ENCODE measurements at regions not wholly inside any gene's neighbourhood (a gene's known extent, or its start where the extent isn't known, plus 50 kb on each side); places are given as distances from the start of the nearest gene placed in this dataset.
A peak's percentile ranks its signal among the peaks of the same experiment; 100 is the strongest.

DNA sequence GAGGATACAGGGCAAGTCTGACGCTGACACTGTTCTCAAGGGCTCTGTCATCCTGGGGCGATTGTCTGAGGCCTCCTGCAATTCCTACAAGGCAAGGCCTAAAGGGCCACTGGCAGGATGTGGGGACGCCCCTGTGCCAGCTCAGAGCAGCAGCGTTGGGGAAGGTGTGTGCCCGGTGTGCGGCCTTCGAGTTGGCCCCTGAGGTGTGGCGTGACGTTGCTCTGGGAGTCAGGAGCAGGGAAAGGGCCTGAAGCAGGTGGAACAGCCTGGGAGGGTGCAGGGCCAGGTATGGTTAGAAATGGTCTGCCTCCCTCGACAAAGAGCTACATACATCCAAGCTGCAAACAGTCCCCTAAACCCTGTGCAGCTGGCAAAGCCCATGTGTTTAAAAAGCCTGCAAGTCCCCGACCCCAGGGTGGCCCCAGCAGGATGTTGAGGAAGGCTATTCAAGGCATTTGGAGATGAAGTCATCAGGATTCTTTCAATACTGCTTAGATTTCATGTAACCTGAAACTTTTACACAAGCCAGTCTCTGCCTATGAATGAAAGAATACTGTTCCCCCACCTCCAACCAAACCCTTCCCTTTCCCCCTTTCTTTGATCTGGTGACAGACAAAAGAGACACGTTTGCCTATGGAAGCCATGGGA lies 142.5 kb upstream of the TNS3 start:
- H3K9me1 ChIP-seq (ENCODE audit: insufficient read depth, low read length), result peaks cover 17% of the 10 kb centered on the region
- H3K23ac ChIP-seq (ENCODE audit: low read depth, low read length), result peak overlapping the region; percentile 73
- peak overlapping the region; percentile 99 for H3K4ac ChIP-seq (ENCODE audit: low read depth, low read length)
- H3K4me1 ChIP-seq (ENCODE audit: control insufficient read depth, insufficient read depth, low read length), result peaks cover 21% of the 10 kb centered on the region
- H3K27me3 ChIP-seq (ENCODE audit: control insufficient read depth, insufficient read depth, low read length), result no peaks in the 10 kb centered on the region
- peak overlapping the region; percentile 90 for H2BK5ac ChIP-seq (ENCODE audit: low read depth, low read length, poor library complexity, severe bottlenecking)
- H3K9ac ChIP-seq (ENCODE audit: low read depth, low read length), result peak overlapping the region; percentile 25
- 87% methylated on average over 7 of the region's 12 CpGs; no CpG with 5 or more reads in 1 of the 2 experiments for WGBS, 2 experiments (ENCODE audit: extremely low coverage in 2 of 2, insufficient read length in 1 of 2)
- H2BK120ac ChIP-seq (ENCODE audit: low read depth, low read length), result peak overlapping the region; percentile 99
- peak overlapping the region; percentile 99 for H4K91ac ChIP-seq (ENCODE audit: insufficient read depth, low read depth, low read length)
- in situ Hi-C loops (cut with MboI; ENCODE audit: low sequenced_read_pairs) (no loop called here), dilution Hi-C loops (cut with HindIII; ENCODE audit: low sequenced_read_pairs, unreplicated experiment) (no loop called here), intact Hi-C loops (cut with micrococcal nuclease) (no loop called here)
- H3K27ac ChIP-seq (ENCODE audit: insufficient read depth, low read length), result peak overlapping the region; percentile 87
- H3K36me3 ChIP-seq (ENCODE audit: control insufficient read depth, insufficient read depth, low read length), result no peaks in the 10 kb centered on the region
- peak overlapping the region; percentile 84 for H2AFZ ChIP-seq (replicated peaks; ENCODE audit: low read length, poor library complexity)
- POLR2A ChIA-PET (ENCODE audit: unreplicated experiment), result no interaction called here
- peak overlapping the region; percentile 99 for H2AK9ac ChIP-seq (replicated peaks; ENCODE audit: low read depth, low read length, poor library complexity)
- DNase-seq (peak; percentile 96), ATAC-seq (ENCODE audit: low read depth) (peak; percentile 93)
- H3K56ac ChIP-seq (ENCODE audit: extremely low read depth, insufficient read depth, low read length), result peak overlapping the region; percentile 87; the same call in 1 of the 2 replicates
- H4K5ac ChIP-seq (ENCODE audit: low read depth, low read length), result peak overlapping the region; percentile 82
- no peak overlapping the region for H3K4me3 ChIP-seq (ENCODE audit: insufficient read depth, low read depth, low read length)
- peak overlapping the region; percentile 100; the same call in 2 of the 3 replicates for H2BK15ac ChIP-seq (ENCODE audit: low read depth, low read length)
- H3K4me2 ChIP-seq (ENCODE audit: low read depth, low read length), result peak overlapping the region; percentile 60
- peak overlapping the region; percentile 97 for H2AK5ac ChIP-seq (ENCODE audit: low read depth, low read length)
- H3K14ac ChIP-seq (replicated peaks; ENCODE audit: low read depth, low read length), result peak overlapping the region; percentile 91
- peak overlapping the region; percentile 83 to 97 for H4K8ac ChIP-seq (ENCODE audit: low read depth in 2 of 2, low read length in 2 of 2)
- H3K79me1 ChIP-seq (ENCODE audit: low read depth in 1 of 2, low read length in 2 of 2), result no peaks in the 10 kb centered on the region
- no TSS peak for BruUV-seq (replicated peaks)
- peak overlapping the region; percentile 86 for H3K18ac ChIP-seq (ENCODE audit: low read depth, low read length)
- CTCF ChIA-PET, result interaction anchor here (0.8 kb wide), 1 partner anchor 62 kb away, joined by 3 read pairs; no protein-coding TSS in a partner anchor
- H4K20me1 ChIP-seq (ENCODE audit: insufficient read depth, low read length), result no peaks in the 10 kb centered on the region
- H3K9me3 ChIP-seq (ENCODE audit: control insufficient read depth, insufficient read depth, low read length), result no peaks in the 10 kb centered on the region
- peak overlapping the region; percentile 99 for H2BK20ac ChIP-seq (ENCODE audit: low read depth, low read length)
- TF ChIP-seq MAZ (IDR thresholded peaks at IDR 0.05; ENCODE audit: borderline replicate concordance, low read depth, low read length) (peak; percentile 14; the same call in 1 of the 2 replicates), RCOR1 (IDR thresholded peaks at IDR 0.05; ENCODE audit: insufficient replicate concordance, low read length) (no peak), RAD21 (IDR thresholded peaks at IDR 0.05; ENCODE audit: low read length) (no peak; the same call in 1 of the 2 replicates), MAFK (IDR thresholded peaks at IDR 0.05; ENCODE audit: low read depth, low read length) (no peak), CEBPB (IDR thresholded peaks at IDR 0.05; ENCODE audit: low read depth, low read length) (peak; percentile 49), RFX5 (IDR thresholded peaks at IDR 0.05; ENCODE audit: low read depth, low read length) (no peak), POLR2A (IDR thresholded peaks at IDR 0.05; ENCODE audit: low read depth, low read length) (no peak), NFE2L2 (IDR thresholded peaks at IDR 0.05; ENCODE audit: low read depth, low read length) (no peak), MXI1 (IDR thresholded peaks at IDR 0.05; ENCODE audit: borderline replicate concordance, low read depth, low read length) (0 out of 2 replicates have a peak, but pooled peaks have one; percentile 23), CHD1 (IDR thresholded peaks at IDR 0.05; ENCODE audit: low read depth, low read length) (no peak)
- TF ChIP-seq, protein P1, sequence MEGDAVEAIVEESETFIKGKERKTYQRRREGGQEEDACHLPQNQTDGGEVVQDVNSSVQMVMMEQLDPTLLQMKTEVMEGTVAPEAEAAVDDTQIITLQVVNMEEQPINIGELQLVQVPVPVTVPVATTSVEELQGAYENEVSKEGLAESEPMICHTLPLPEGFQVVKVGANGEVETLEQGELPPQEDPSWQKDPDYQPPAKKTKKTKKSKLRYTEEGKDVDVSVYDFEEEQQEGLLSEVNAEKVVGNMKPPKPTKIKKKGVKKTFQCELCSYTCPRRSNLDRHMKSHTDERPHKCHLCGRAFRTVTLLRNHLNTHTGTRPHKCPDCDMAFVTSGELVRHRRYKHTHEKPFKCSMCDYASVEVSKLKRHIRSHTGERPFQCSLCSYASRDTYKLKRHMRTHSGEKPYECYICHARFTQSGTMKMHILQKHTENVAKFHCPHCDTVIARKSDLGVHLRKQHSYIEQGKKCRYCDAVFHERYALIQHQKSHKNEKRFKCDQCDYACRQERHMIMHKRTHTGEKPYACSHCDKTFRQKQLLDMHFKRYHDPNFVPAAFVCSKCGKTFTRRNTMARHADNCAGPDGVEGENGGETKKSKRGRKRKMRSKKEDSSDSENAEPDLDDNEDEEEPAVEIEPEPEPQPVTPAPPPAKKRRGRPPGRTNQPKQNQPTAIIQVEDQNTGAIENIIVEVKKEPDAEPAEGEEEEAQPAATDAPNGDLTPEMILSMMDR (conservative IDR thresholded peaks at IDR 0.05; ENCODE audit: low read depth, low read length), result no peak
- TF ChIP-seq, protein P2, sequence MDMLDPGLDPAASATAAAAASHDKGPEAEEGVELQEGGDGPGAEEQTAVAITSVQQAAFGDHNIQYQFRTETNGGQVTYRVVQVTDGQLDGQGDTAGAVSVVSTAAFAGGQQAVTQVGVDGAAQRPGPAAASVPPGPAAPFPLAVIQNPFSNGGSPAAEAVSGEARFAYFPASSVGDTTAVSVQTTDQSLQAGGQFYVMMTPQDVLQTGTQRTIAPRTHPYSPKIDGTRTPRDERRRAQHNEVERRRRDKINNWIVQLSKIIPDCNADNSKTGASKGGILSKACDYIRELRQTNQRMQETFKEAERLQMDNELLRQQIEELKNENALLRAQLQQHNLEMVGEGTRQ (IDR thresholded peaks at IDR 0.05; ENCODE audit: low read depth, low read length), result no peak
